Endothelial cell of umbilical vein (primary cell): ENCODE measurements at regions not wholly inside any gene's neighbourhood (a gene's known extent, or its start where the extent isn't known, plus 50 kb on each side); places are given as distances from the start of the nearest gene placed in this dataset.

Experiments used
- BruUV-seq: library from RNA; stranded (reverse); fragments of 400-500 nt; replicated peaks from 2 replicates; lab custom pipeline; 2021; lab: Mats Ljungman, UMichigan
- CTCF ChIA-PET: fragments of 300-600, 350-600 bp; sonication (Branson Sonifier 250); formaldehyde crosslinking; loops from one replicate; lab custom pipeline; 2021; ENCODE audit warnings: antibody characterized with exemption, inconsistent platforms; lab: Charles Lee
- POLR2A ChIA-PET: fragments of 300-600, 350-600 bp; sonication (Branson Sonifier 250); formaldehyde crosslinking; loops from one replicate; lab custom pipeline; 2021; ENCODE audit warnings: antibody characterized with exemption, inconsistent platforms; lab: Charles Lee
- DNase-seq: peaks from one replicate; pipeline ENCODE4 v3.0.0-alpha.2; 2011; ENCODE audit warnings: low read depth, low spot score
- FAIRE-seq: peaks from 2 replicates; lab custom pipeline; 2011; peaks lifted over from hg19 to GRCh38; lab: Jason Lieb, UNC
- H2AFZ ChIP-seq: 2 replicates; pipeline ENCODE4 v1.6.0; 2012; ENCODE audit warnings: low read depth, low read length, control low read depth, inconsistent platforms
- H3K27ac ChIP-seq: 2 replicates; pipeline ENCODE4 v1.5.1; 2011; ENCODE audit warnings: low read depth, mild to moderate bottlenecking, control low read depth, low read length, moderate library complexity; ENCODE audit not compliant: insufficient read depth
- H3K27me3 ChIP-seq, 2 experiments: 2 replicates each; pipeline versions ENCODE4 v1.6.0 to v1.6.1; 2011; ENCODE audit warnings: low read length in 2 of 2, mixed read lengths in 1 of 2; ENCODE audit not compliant: control insufficient read depth in 2 of 2, insufficient read depth in 2 of 2
- H3K36me3 ChIP-seq, 2 experiments: 2 replicates in 1 of 2; 3 replicates in 1 of 2; pipeline ENCODE4 v1.5.1; 2011; ENCODE audit warnings: low read length in 2 of 2, mild to moderate bottlenecking in 1 of 2, moderate library complexity in 1 of 2; ENCODE audit not compliant: control insufficient read depth in 2 of 2, insufficient read depth in 2 of 2; ENCODE audit errors: extremely low read depth in 1 of 2
- H3K4me1 ChIP-seq: 3 replicates; pipeline ENCODE4 v1.5.1; 2011; ENCODE audit warnings: mild to moderate bottlenecking, low read length; ENCODE audit not compliant: control insufficient read depth, insufficient read depth; ENCODE audit errors: extremely low read depth
- H3K4me2 ChIP-seq: 2 replicates; pipeline ENCODE4 v1.6.1; 2011; ENCODE audit warnings: low read length, control low read depth, mixed read lengths; ENCODE audit not compliant: insufficient read depth
- H3K4me3 ChIP-seq, 3 experiments: fragments of 200-600 bp in 1 of 3; sonication (generic), shearing (Covaris generic) in 1 of 3; replicated peaks in 1 of 3; 2 replicates each; pipeline ENCODE4 v1.5.1; 2011 to 2016; ENCODE audit warnings: control low read depth in 3 of 3, low read length in 3 of 3, mild to moderate bottlenecking in 2 of 3, inconsistent platforms in 1 of 3, low read depth in 1 of 3, moderate library complexity in 1 of 3; ENCODE audit not compliant: insufficient read depth in 1 of 3
- H3K79me2 ChIP-seq: 2 replicates; pipeline ENCODE4 v1.6.0; 2012; ENCODE audit warnings: low read length, inconsistent platforms; ENCODE audit not compliant: control insufficient read depth, insufficient read depth
- H3K9ac ChIP-seq: replicated peaks from 2 replicates; pipeline ENCODE3; 2011; ENCODE audit warnings: low read length, control low read depth; ENCODE audit not compliant: insufficient read depth; ENCODE audit errors: extremely low read depth
- H3K9me1 ChIP-seq: replicated peaks from 3 replicates; pipeline ENCODE4 v1.6.0; 2011; ENCODE audit warnings: mild to moderate bottlenecking, low read length; ENCODE audit not compliant: control insufficient read depth, insufficient read depth; ENCODE audit errors: extremely low read depth
- H3K9me3 ChIP-seq: replicated peaks from 2 replicates; pipeline ENCODE4 v1.5.1; 2012; ENCODE audit warnings: low read length, inconsistent platforms; ENCODE audit not compliant: control insufficient read depth, insufficient read depth
- H4K20me1 ChIP-seq: replicated peaks from 2 replicates; pipeline ENCODE3; 2011; ENCODE audit warnings: mild to moderate bottlenecking, low read length; ENCODE audit not compliant: control insufficient read depth, insufficient read depth; ENCODE audit errors: extremely low read depth
- EZH2 ChIP-seq: IDR thresholded peaks from 2 replicates; pipeline ENCODE4 v1.6.1; 2012; ENCODE audit warnings: borderline replicate concordance, low read depth, mild to moderate bottlenecking, moderate library complexity, low read length, inconsistent platforms; ENCODE audit not compliant: severe bottlenecking
- FOS ChIP-seq: IDR thresholded peaks from 2 replicates; pipeline ENCODE4 v1.6.1; 2011; ENCODE audit warnings: mild to moderate bottlenecking, low read length, moderate library complexity, borderline replicate concordance; ENCODE audit not compliant: insufficient read depth
- GATA2 ChIP-seq: IDR thresholded peaks from 2 replicates; pipeline ENCODE4 v1.7.0; 2011; ENCODE audit warnings: low read depth, mild to moderate bottlenecking, moderate library complexity, mixed read lengths, low read length; ENCODE audit not compliant: insufficient read length, insufficient read depth
- JUN ChIP-seq: IDR thresholded peaks from 2 replicates; pipeline ENCODE4 v1.6.1; 2011; ENCODE audit warnings: borderline replicate concordance, low read depth; ENCODE audit not compliant: insufficient read length, insufficient read depth
- MYC ChIP-seq: IDR thresholded peaks from one replicate; pipeline ENCODE4 v1.6.1; 2011; ENCODE audit warnings: mild to moderate bottlenecking, low read depth, low read length
- POLR2A ChIP-seq: IDR thresholded peaks from 2 replicates; pipeline ENCODE4 v1.6.1; 2012; ENCODE audit warnings: low read depth, mild to moderate bottlenecking, control low read depth, low read length
- POLR2AphosphoS5 ChIP-seq: IDR thresholded peaks from 2 replicates; pipeline ENCODE4 v1.6.1; 2012; ENCODE audit warnings: low read depth, mild to moderate bottlenecking, control low read depth, low read length, moderate library complexity; ENCODE audit not compliant: insufficient read depth
- dilution Hi-C: fragments of 300-500 bp; cut with MboI; formaldehyde crosslinking; loops from one replicate; pipeline ENCODE4 v1.15.0; 2019; ENCODE audit warnings: low sequenced_read_pairs; ENCODE audit not compliant: extremely low pct_ligation_motif_present
- intact Hi-C: fragments of 100-400 bp; cut with micrococcal nuclease; formaldehyde crosslinking; loops from one replicate; pipeline ENCODE4 v1.10.0; 2022
- TF ChIP-seq, protein P1 (sequence below), 2 donors: IDR thresholded peaks; 1 replicate in 1 of 2; 2 replicates in 1 of 2; pipeline ENCODE4 v1.5.1; 2011; ENCODE audit warnings: low read length in 2 of 2, mild to moderate bottlenecking in 2 of 2, moderate library complexity in 2 of 2, control low read depth in 1 of 2, inconsistent platforms in 1 of 2, low read depth in 1 of 2; ENCODE audit not compliant: insufficient read depth in 1 of 2; ENCODE audit errors: extremely low read depth in 1 of 2
- TF ChIP-seq, protein P2 (sequence below): IDR thresholded peaks from 2 replicates; pipeline ENCODE4 v1.6.1; 2011; ENCODE audit not compliant: insufficient read depth, insufficient read length

DNA sequence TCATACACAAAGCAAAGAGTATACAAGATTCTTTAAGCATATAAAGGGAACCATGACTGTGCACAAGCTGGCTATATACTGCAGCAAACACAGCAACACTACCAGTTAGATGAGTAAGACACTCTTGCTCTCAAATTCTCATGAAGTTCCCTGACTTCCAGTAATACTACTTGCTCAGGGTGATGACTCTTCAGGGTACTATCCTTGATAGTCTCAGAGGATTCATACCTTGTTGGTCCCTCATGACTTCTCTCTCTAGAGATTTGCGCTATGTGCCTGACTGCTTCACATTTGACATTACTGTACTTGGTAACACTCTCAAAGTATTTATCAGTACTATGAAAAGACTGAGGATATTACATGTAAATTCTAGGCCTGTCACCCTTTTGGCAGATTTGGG is 159.8 kb upstream of the ZRANB2 start:
- ChIA-PET CTCF (interaction anchor here (1.1 to 1.8 kb wide), 2 partner anchors 10 to 33 kb away, joined by 3 to 5 read pairs; no protein-coding TSS in a partner anchor), POLR2A (no interaction called here)
- Histone ChIP-seq H3K36me3 (no peaks in the 10 kb centered on the region), H4K20me1 (no peaks in the 10 kb centered on the region), H2AFZ (no peak overlapping the region), H3K9ac (no peak overlapping the region), H3K9me1 (no peaks in the 10 kb centered on the region), H3K4me3 (no peak overlapping the region), H3K4me1 (no peaks in the 10 kb centered on the region), H3K27me3 (no peaks in the 10 kb centered on the region), H3K79me2 (no peaks in the 10 kb centered on the region), H3K9me3 (no peaks in the 10 kb centered on the region), H3K27ac (no peak overlapping the region), H3K4me2 (no peak overlapping the region)
- dilution Hi-C loops (no loop called here), intact Hi-C loops (no loop called here)
- FAIRE-seq (no peak), DNase-seq (no peak)
- TF ChIP-seq POLR2A (no peak), JUN (no peak), MYC (no peak), GATA2 (no peak), EZH2 (no peak), FOS (no peak), POLR2AphosphoS5 (no peak)
- TF ChIP-seq, protein P1, sequence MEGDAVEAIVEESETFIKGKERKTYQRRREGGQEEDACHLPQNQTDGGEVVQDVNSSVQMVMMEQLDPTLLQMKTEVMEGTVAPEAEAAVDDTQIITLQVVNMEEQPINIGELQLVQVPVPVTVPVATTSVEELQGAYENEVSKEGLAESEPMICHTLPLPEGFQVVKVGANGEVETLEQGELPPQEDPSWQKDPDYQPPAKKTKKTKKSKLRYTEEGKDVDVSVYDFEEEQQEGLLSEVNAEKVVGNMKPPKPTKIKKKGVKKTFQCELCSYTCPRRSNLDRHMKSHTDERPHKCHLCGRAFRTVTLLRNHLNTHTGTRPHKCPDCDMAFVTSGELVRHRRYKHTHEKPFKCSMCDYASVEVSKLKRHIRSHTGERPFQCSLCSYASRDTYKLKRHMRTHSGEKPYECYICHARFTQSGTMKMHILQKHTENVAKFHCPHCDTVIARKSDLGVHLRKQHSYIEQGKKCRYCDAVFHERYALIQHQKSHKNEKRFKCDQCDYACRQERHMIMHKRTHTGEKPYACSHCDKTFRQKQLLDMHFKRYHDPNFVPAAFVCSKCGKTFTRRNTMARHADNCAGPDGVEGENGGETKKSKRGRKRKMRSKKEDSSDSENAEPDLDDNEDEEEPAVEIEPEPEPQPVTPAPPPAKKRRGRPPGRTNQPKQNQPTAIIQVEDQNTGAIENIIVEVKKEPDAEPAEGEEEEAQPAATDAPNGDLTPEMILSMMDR (IDR thresholded peaks at IDR 0.05; ENCODE audit: extremely low read depth in 1 of 2, insufficient read depth in 1 of 2, low read depth in 1 of 2, low read length in 2 of 2), result no peak
- TF ChIP-seq, protein P2, sequence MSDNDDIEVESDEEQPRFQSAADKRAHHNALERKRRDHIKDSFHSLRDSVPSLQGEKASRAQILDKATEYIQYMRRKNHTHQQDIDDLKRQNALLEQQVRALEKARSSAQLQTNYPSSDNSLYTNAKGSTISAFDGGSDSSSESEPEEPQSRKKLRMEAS, result no peak
- no TSS peak for BruUV-seq
